ENCODE measurements at regions not wholly inside any gene's neighbourhood (a gene's known extent, or its start where the extent isn't known, plus 50 kb on each side); places are given as distances from the start of the nearest gene placed in this dataset.

- H3K4me3 Mint-ChIP-seq (ENCODE audit: unreplicated experiment) = no peak overlapping the region
- CTCF ChIA-PET = no interaction called here
- no peaks in the 10 kb centered on the region for H3K27me3 Mint-ChIP-seq (ENCODE audit: insufficient read depth, unreplicated experiment)
- POLR2A ChIA-PET = no interaction called here
- no peaks in the 10 kb centered on the region for H3K9me3 Mint-ChIP-seq (ENCODE audit: unreplicated experiment)
- H3K27ac Mint-ChIP-seq (ENCODE audit: low read depth, unreplicated experiment) = no peak overlapping the region
- no peaks in the 10 kb centered on the region for H3K36me3 Mint-ChIP-seq (ENCODE audit: insufficient read depth, unreplicated experiment)
- no peaks in the 10 kb centered on the region for H3K4me1 Mint-ChIP-seq (ENCODE audit: insufficient read depth, unreplicated experiment)
- BruUV-seq (replicated peaks) = no TSS peak
- no peak for DNase-seq (ENCODE audit: unreplicated experiment)
- TF ChIP-seq CTCF (IDR thresholded peaks at IDR 0.05; ENCODE audit: unreplicated experiment) = no peak
- intact Hi-C loops (cut with micrococcal nuclease) = no loop called here
These were observed 65.1 kb upstream of the CBLB start for GRCh38 chr3:105933871-105934270.

- no peaks in the 10 kb centered on the region for H3K36me3 Mint-ChIP-seq (ENCODE audit: insufficient read depth, unreplicated experiment)
- no TSS peak for BruUV-seq (replicated peaks)
- TF ChIP-seq CTCF (IDR thresholded peaks at IDR 0.05; ENCODE audit: unreplicated experiment) = no peak
- H3K27ac Mint-ChIP-seq (ENCODE audit: low read depth, unreplicated experiment) = no peak overlapping the region
- intact Hi-C loops (cut with micrococcal nuclease) = no loop called here
- H3K4me3 Mint-ChIP-seq (ENCODE audit: unreplicated experiment) = no peak overlapping the region
- DNase-seq (ENCODE audit: unreplicated experiment) = no peak
- H3K9me3 Mint-ChIP-seq (ENCODE audit: unreplicated experiment) = no peaks in the 10 kb centered on the region
- CTCF ChIA-PET = interaction anchor here (0.6 kb wide), 1 partner anchor 28 kb away, joined by 3 read pairs; no protein-coding TSS in a partner anchor
- no peaks in the 10 kb centered on the region for H3K4me1 Mint-ChIP-seq (ENCODE audit: insufficient read depth, unreplicated experiment)
- no peaks in the 10 kb centered on the region for H3K27me3 Mint-ChIP-seq (ENCODE audit: insufficient read depth, unreplicated experiment)
- POLR2A ChIA-PET = interaction anchor here (0.6 to 0.7 kb wide), 2 partner anchors 10 to 191 kb away, joined by 3 to 4 read pairs; no protein-coding TSS in a partner anchor
These were observed 69.3 kb upstream of the CBLB start for GRCh38 chr3:105938101-105938500.

DNA sequence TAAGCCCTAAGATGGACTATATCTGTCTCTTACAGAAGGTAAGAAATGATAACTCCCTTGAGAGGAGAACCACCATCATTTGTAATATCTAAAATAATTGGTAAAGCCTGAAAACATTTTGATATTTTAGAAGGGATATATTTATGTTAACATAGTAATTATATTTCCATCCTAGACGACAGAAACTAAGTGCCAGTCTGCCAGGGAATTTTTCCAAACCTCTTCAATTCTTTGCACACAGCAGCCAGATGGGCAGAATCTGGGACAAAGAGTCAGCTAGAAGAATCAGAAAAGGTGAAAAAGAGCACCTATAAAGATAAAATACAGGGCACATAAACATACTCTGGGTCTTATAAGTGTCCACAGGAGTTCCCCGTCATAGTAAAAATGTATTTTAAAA, 70.0 kb upstream of the CBLB start:
- Mint-ChIP-seq H3K4me1 (ENCODE audit: insufficient read depth, unreplicated experiment) (no peaks in the 10 kb centered on the region), H3K27ac (ENCODE audit: low read depth, unreplicated experiment) (no peak overlapping the region), H3K36me3 (ENCODE audit: insufficient read depth, unreplicated experiment) (no peaks in the 10 kb centered on the region), H3K4me3 (ENCODE audit: unreplicated experiment) (no peak overlapping the region), H3K27me3 (ENCODE audit: insufficient read depth, unreplicated experiment) (no peaks in the 10 kb centered on the region), H3K9me3 (ENCODE audit: unreplicated experiment) (no peaks in the 10 kb centered on the region)
- intact Hi-C loops (cut with micrococcal nuclease) = no loop called here
- DNase-seq (ENCODE audit: unreplicated experiment) = no peak
- no peak for TF ChIP-seq CTCF (IDR thresholded peaks at IDR 0.05; ENCODE audit: unreplicated experiment)
- CTCF ChIA-PET = no interaction called here
- BruUV-seq (replicated peaks) = no TSS peak
- POLR2A ChIA-PET = interaction anchor here (0.6 kb wide), 1 partner anchor 11 kb away, joined by 4 read pairs; no protein-coding TSS in a partner anchor

DNA sequence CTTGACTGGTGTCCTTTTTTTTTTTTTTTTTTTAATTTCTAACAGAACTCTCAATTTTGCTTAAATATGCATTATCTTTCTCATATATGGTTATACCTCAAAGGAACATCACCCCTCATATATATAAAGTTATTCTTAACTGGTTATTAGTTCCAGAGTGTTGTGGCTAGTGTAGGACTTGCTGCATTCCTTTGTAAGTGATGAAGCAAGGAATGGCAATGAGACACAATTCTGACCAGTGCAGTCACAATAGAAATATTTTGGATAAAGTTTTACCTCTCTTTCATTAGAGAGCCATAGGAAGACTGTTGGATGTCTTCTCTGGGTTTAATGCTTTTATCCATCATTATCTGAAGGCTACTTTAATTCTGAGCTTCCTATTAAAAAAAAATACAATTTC, 75.5 kb upstream of the CBLB start:
- no peak for DNase-seq (ENCODE audit: unreplicated experiment)
- no peak overlapping the region for H3K4me3 Mint-ChIP-seq (ENCODE audit: unreplicated experiment)
- no peak for TF ChIP-seq CTCF (IDR thresholded peaks at IDR 0.05; ENCODE audit: unreplicated experiment)

More for the DNA sequence above, 75.5 kb upstream of the CBLB start:
- H3K27me3 Mint-ChIP-seq (ENCODE audit: insufficient read depth, unreplicated experiment) = no peaks in the 10 kb centered on the region
- peaks cover 8% of the 10 kb centered on the region for H3K4me1 Mint-ChIP-seq (ENCODE audit: insufficient read depth, unreplicated experiment)
- CTCF ChIA-PET = no interaction called here
- H3K27ac Mint-ChIP-seq (ENCODE audit: low read depth, unreplicated experiment) = peak overlapping the region; percentile 19
- no TSS peak for BruUV-seq (replicated peaks)
- POLR2A ChIA-PET = interaction anchor here (0.9 to 1.2 kb wide), 2 partner anchors 53 to 76 kb away, joined by 3 read pairs; partner anchors contain the start of gene CBLB
- intact Hi-C loops (cut with micrococcal nuclease) = no loop called here
- no peaks in the 10 kb centered on the region for H3K9me3 Mint-ChIP-seq (ENCODE audit: unreplicated experiment)
- no peaks in the 10 kb centered on the region for H3K36me3 Mint-ChIP-seq (ENCODE audit: insufficient read depth, unreplicated experiment)
